ENCODE measurements at regions not wholly inside any gene's neighbourhood (a gene's known extent, or its start where the extent isn't known, plus 50 kb on each side); places are given as distances from the start of the nearest gene placed in this dataset.

DNA sequence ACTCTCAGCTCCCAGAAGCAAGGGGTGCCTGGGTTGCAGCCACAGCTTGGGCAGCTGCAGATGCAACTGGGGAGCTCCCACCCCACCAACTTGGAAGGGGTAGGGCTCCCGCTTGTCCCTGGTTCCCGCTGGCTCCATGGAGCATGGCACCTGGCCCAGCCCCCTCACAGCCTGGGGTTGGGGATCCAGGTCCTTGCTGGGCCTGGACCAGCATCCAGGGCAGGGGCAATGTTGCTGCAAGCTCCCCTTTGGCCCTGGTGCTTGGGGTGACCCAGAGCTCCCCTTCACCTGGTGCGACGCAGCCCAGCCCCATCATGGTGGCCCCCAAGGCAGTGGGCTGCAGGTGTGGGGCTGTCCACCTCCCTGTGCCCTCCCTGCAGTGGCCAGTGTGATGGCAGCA is 99.6 kb upstream of the FRMD4B start:
- no peak overlapping the region for H2AFZ ChIP-seq (ENCODE audit: control insufficient read depth, low read depth, low read length)
- ChIA-PET CTCF (no interaction called here), SMC1A (ENCODE audit: uncharacterized antibody, unreplicated experiment) (no interaction called here), RAD21 (ENCODE audit: unreplicated experiment) (no interaction called here), POLR2A (no interaction called here)
- H3K27ac ChIP-seq (ENCODE audit: control insufficient read depth, insufficient read depth), result no peak overlapping the region
- H3K27me3 ChIP-seq (replicated peaks in 1 of 2; ENCODE audit: control insufficient read depth in 2 of 2, insufficient read depth in 2 of 2, low read length in 1 of 2), result no peaks in the 10 kb centered on the region
- no peaks in the 10 kb centered on the region for H3K36me3 ChIP-seq (ENCODE audit: control insufficient read depth in 2 of 2, insufficient read depth in 2 of 2, low read length in 1 of 2)
- no peaks in the 10 kb centered on the region for H3K9me3 ChIP-seq (replicated peaks; ENCODE audit: control insufficient read depth, insufficient read depth, low read length)
- H3K4me2 ChIP-seq (ENCODE audit: control insufficient read depth, insufficient read depth), result no peak overlapping the region
- no peak for FAIRE-seq
- no peaks in the 10 kb centered on the region for H4K20me1 ChIP-seq (ENCODE audit: control insufficient read depth, insufficient read depth)
- no peak overlapping the region for H3K9ac ChIP-seq (ENCODE audit: control insufficient read depth, insufficient read depth, low read length)
- TF ChIP-seq RUNX3 (IDR thresholded peaks at IDR 0.05; ENCODE audit: low read length) (no peak), TARDBP (IDR thresholded peaks at IDR 0.05; ENCODE audit: borderline replicate concordance) (no peak), CEBPB (IDR thresholded peaks at IDR 0.05; ENCODE audit: borderline replicate concordance in 1 of 2, low read depth in 2 of 2, low read length in 2 of 2) (no peak), WRNIP1 (IDR thresholded peaks at IDR 0.05; ENCODE audit: borderline replicate concordance, low read depth, low read length) (no peak), ZBTB33 (IDR thresholded peaks at IDR 0.05) (no peak), FOXM1 (IDR thresholded peaks at IDR 0.05; ENCODE audit: low read depth, low read length) (no peak), NKRF (conservative IDR thresholded peaks at IDR 0.05) (no peak), RCOR1 (conservative IDR thresholded peaks at IDR 0.05; ENCODE audit: low read depth, low read length) (no peak), SUPT20H (IDR thresholded peaks at IDR 0.05; ENCODE audit: borderline replicate concordance, control insufficient read depth, low read depth, low read length) (no peak)
- no peak for ATAC-seq
- WGBS (ENCODE audit: insufficient coverage, insufficient replicate concordance, low lambda C conversion rate, missing lambda C conversion rate), result 51% methylated on average over 4 of the region's 4 CpGs
- no peaks in the 10 kb centered on the region for H3K4me1 ChIP-seq (ENCODE audit: control insufficient read depth, insufficient read depth, low read length)
- no peak for DNase-seq (ENCODE audit: low read depth, low spot score)
- no TSS peak for BruUV-seq (replicated peaks)
- no peaks in the 10 kb centered on the region for H3K79me2 ChIP-seq (ENCODE audit: control insufficient read depth, insufficient read depth, low read length)
- in situ Hi-C loops (cut with MboI) (no loop called here), intact Hi-C loops (cut with micrococcal nuclease; ENCODE audit: unreplicated experiment) (no loop called here)
- no peak overlapping the region for H3K4me3 ChIP-seq
